OCI-LY7 (cell line): ENCODE measurements at regions not wholly inside any gene's neighbourhood (a gene's known extent, or its start where the extent isn't known, plus 50 kb on each side); places are given as distances from the start of the nearest gene placed in this dataset.
"Not testable (repeated sequence)": the region's sequence is repeated elsewhere in the genome, so short reads cannot be mapped to it uniquely, and the experiment has no call there.

ENCODE experiments used
- BruUV-seq: library from RNA; stranded (reverse); fragments of 400-500 nt; replicated peaks from 2 replicates; lab custom pipeline; 2021; lab: Mats Ljungman, UMichigan
- CTCF ChIA-PET: fragments of 300-600 bp; sonication (Branson Sonifier 250); formaldehyde crosslinking; loops from one replicate; lab custom pipeline; 2022; ENCODE audit warnings: antibody characterized with exemption; ENCODE audit not compliant: unreplicated experiment; lab: Charles Lee
- POLR2A ChIA-PET: fragments of 300-600 bp; sonication (Branson Sonifier 250); formaldehyde crosslinking; loops from one replicate; lab custom pipeline; 2022; ENCODE audit warnings: antibody characterized with exemption; lab: Charles Lee
- DNase-seq: peaks from one replicate; pipeline ENCODE4 v3.0.0-alpha.2; 2015; ENCODE audit warnings: low spot score
- H2AFZ ChIP-seq: fragments of 200-600 bp; sonication (generic), shearing (Covaris generic); 2 replicates; pipeline ENCODE4 v1.6.1; 2014; ENCODE audit warnings: mild to moderate bottlenecking, antibody characterized with exemption, low read length, moderate library complexity
- H3K27ac ChIP-seq: fragments of 200-600 bp; sonication (generic); 2 replicates; pipeline ENCODE4 v1.5.1; 2014; ENCODE audit warnings: mixed run types, low read depth, mild to moderate bottlenecking, moderate library complexity, low read length, inconsistent platforms; ENCODE audit not compliant: poor library complexity, severe bottlenecking
- H3K36me3 ChIP-seq: fragments of 200-600 bp; sonication (generic); 2 replicates; pipeline ENCODE4 v1.6.1; 2014; ENCODE audit warnings: mild to moderate bottlenecking, antibody characterized with exemption, low read length, moderate library complexity, mixed read lengths; ENCODE audit not compliant: insufficient read depth
- H3K4me1 ChIP-seq: fragments of 200-600 bp; sonication (generic); 2 replicates; pipeline ENCODE4 v1.5.1; 2014; ENCODE audit warnings: mild to moderate bottlenecking, low read length; ENCODE audit not compliant: insufficient read depth, poor library complexity, severe bottlenecking
- H3K4me2 ChIP-seq: fragments of 200-600 bp; sonication (generic); 2 replicates; pipeline ENCODE4 v1.6.1; 2014; ENCODE audit warnings: mild to moderate bottlenecking, low read length
- H3K4me3 ChIP-seq: fragments of 200-600 bp; sonication (generic); 2 replicates; pipeline ENCODE4 v1.5.1; 2014; ENCODE audit warnings: mild to moderate bottlenecking, low read depth, low read length; ENCODE audit not compliant: poor library complexity, severe bottlenecking
- H3K79me2 ChIP-seq: fragments of 200-600 bp; sonication (generic); 2 replicates; pipeline ENCODE4 v1.6.1; 2016; ENCODE audit warnings: low read depth, mild to moderate bottlenecking, low read length, moderate library complexity, mixed read lengths; ENCODE audit not compliant: insufficient read depth
- H3K9me2 ChIP-seq: fragments of 200-600 bp; sonication (generic); 2 replicates; pipeline ENCODE4 v1.6.1; 2016; ENCODE audit warnings: mild to moderate bottlenecking, low read length, mixed read lengths; ENCODE audit not compliant: insufficient read depth
- H3K9me3 ChIP-seq: fragments of 200-600 bp; sonication (generic); 2 replicates; pipeline ENCODE4 v1.6.1; 2014; ENCODE audit warnings: mild to moderate bottlenecking, mixed run types, low read length, mixed read lengths
- H4K20me1 ChIP-seq: fragments of 200-600 bp; sonication (generic); 2 replicates; pipeline ENCODE4 v1.6.1; 2014; ENCODE audit warnings: mild to moderate bottlenecking, antibody characterized with exemption, low read length, moderate library complexity, mixed read lengths; ENCODE audit not compliant: insufficient read depth
- CTCF ChIP-seq: fragments of 200-600 bp; sonication (generic); conservative IDR thresholded peaks from 2 replicates; pipeline ENCODE4 v1.5.1; 2014; ENCODE audit warnings: mild to moderate bottlenecking, antibody characterized with exemption, low read length, moderate library complexity, mixed read lengths
- EZH2phosphoT487 ChIP-seq: fragments of 200-600 bp; sonication (generic); IDR thresholded peaks from 2 replicates; pipeline ENCODE4 v1.6.1; 2018; ENCODE audit warnings: low read depth, borderline replicate concordance, mild to moderate bottlenecking, mixed run types, antibody characterized with exemption, low read length, moderate library complexity, mixed read lengths
- intact Hi-C: fragments of 100-400 bp; cut with micrococcal nuclease; formaldehyde crosslinking; loops from one replicate; pipeline ENCODE4 v1.10.0; 2022; ENCODE audit not compliant: unreplicated experiment

- Histone ChIP-seq H3K9me2 (no peaks in the 10 kb centered on the region), H3K4me2 (no peak overlapping the region), H3K9me3 (no peaks in the 10 kb centered on the region), H2AFZ (no peak overlapping the region), H3K36me3 (no peaks in the 10 kb centered on the region), H3K79me2 (no peaks in the 10 kb centered on the region), H3K27ac (no peak overlapping the region), H3K4me3 (no peak overlapping the region), H3K4me1 (no peaks in the 10 kb centered on the region), H4K20me1 (no peaks in the 10 kb centered on the region)
- ChIA-PET POLR2A (no interaction called here), CTCF (no interaction called here)
- intact Hi-C loops = no loop called here
- BruUV-seq = no TSS peak
- TF ChIP-seq EZH2phosphoT487 = no peak
- TF ChIP-seq CTCF = no peak
- DNase-seq = no peak
These were observed 68.3 kb downstream of the SPIN4 start for GRCh38 chrX:63282828-63283227.

GRCh38 chrX:63282077-63282476, 69.1 kb downstream of the SPIN4 start:
- H3K36me3 ChIP-seq = no peaks in the 10 kb centered on the region
- no peak overlapping the region for H3K4me2 ChIP-seq
- ChIA-PET CTCF (no interaction called here), POLR2A (no interaction called here)
- no TSS peak for BruUV-seq
- H3K4me3 ChIP-seq = no peak overlapping the region
- no peaks in the 10 kb centered on the region for H3K79me2 ChIP-seq
- TF ChIP-seq CTCF (no peak), EZH2phosphoT487 (no peak)
- no peaks in the 10 kb centered on the region for H3K9me3 ChIP-seq
- intact Hi-C loops = no loop called here
- H3K4me1 ChIP-seq = no peaks in the 10 kb centered on the region
- H3K27ac ChIP-seq = no peak overlapping the region
- no peak for DNase-seq
- no peaks in the 10 kb centered on the region for H4K20me1 ChIP-seq
- H3K9me2 ChIP-seq = no peaks in the 10 kb centered on the region
- no peak overlapping the region for H2AFZ ChIP-seq

GRCh38 chrX:63281465-63281864, 69.7 kb downstream of the SPIN4 start:
- no peak for DNase-seq
- no TSS peak for BruUV-seq
- Histone ChIP-seq H3K4me3 (no peak overlapping the region), H3K9me2 (no peaks in the 10 kb centered on the region), H3K79me2 (no peaks in the 10 kb centered on the region), H3K4me1 (no peaks in the 10 kb centered on the region), H3K36me3 (no peaks in the 10 kb centered on the region), H3K4me2 (no peak overlapping the region), H3K27ac (no peak overlapping the region), H2AFZ (no peak overlapping the region), H3K9me3 (no peaks in the 10 kb centered on the region), H4K20me1 (no peaks in the 10 kb centered on the region)
- intact Hi-C loops = no loop called here
- CTCF ChIA-PET = no interaction called here
- TF ChIP-seq EZH2phosphoT487 (no peak), CTCF (no peak)
- POLR2A ChIA-PET = no interaction called here

GRCh38 chrX:63277394-63277793, 73.7 kb downstream of the SPIN4 start:
- POLR2A ChIA-PET, intact Hi-C loops, H2AFZ ChIP-seq: not testable (repeated sequence)

More at GRCh38 chrX:63277394-63277793, 73.7 kb downstream of the SPIN4 start:
- H4K20me1 ChIP-seq, H3K36me3 ChIP-seq, H3K79me2 ChIP-seq, H3K9me3 ChIP-seq, H3K4me2 ChIP-seq, H3K9me2 ChIP-seq, CTCF ChIA-PET, H3K4me1 ChIP-seq, H3K4me3 ChIP-seq, H3K27ac ChIP-seq, BruUV-seq, DNase-seq: not testable (repeated sequence)
